ENCODE measurements at regions not wholly inside any gene's neighbourhood (a gene's known extent, or its start where the extent isn't known, plus 50 kb on each side); places are given as distances from the start of the nearest gene placed in this dataset.

DNA sequence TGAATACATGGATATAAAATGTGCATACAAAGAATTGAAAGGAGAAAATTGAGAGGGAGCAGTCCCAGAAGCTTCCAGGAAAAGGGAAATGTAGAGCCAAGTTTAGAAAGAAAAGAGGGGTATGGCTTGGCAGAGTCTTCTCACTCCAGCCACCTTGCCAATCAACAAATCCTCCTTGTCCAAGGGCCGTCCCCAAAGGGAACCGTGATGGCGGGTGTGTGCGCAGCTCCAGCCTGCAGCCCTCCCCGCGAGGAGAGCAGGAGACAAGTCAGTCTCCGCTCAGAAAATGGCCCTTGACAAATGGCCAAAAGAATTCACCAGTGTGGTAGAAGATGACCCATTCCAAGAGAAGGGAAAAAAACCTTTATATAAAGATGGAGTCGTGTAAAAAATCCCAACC, 448.3 kb upstream of the POU3F3 start:
- Histone ChIP-seq H2AFZ (ENCODE audit: low read length) (no peak overlapping the region), H3K27ac (ENCODE audit: insufficient read length, low read depth, low read length) (no peak overlapping the region), H3K56ac (ENCODE audit: insufficient read length, low read depth, low read length) (no peak overlapping the region), H2AK5ac (ENCODE audit: insufficient read length, low read length) (no peak overlapping the region), H3K4ac (ENCODE audit: low read depth, low read length) (no peak overlapping the region), H4K5ac (ENCODE audit: insufficient read length, low read depth, low read length) (no peak overlapping the region), H3K18ac (ENCODE audit: insufficient read length, low read depth, low read length) (no peak overlapping the region), H3K23ac (ENCODE audit: insufficient read length, low read depth, low read length) (no peak overlapping the region), H3K23me2 (ENCODE audit: insufficient read length, low read depth, low read length, poor library complexity, severe bottlenecking) (no peaks in the 10 kb centered on the region), H3K79me2 (ENCODE audit: insufficient read depth, low read length) (no peaks in the 10 kb centered on the region), H2BK15ac (ENCODE audit: low read depth, low read length) (no peak overlapping the region), H2BK12ac (ENCODE audit: insufficient read length, low read depth, low read length) (no peak overlapping the region), H3K4me1 (ENCODE audit: insufficient read depth, low read length) (peaks cover 2% of the 10 kb centered on the region; the same call in 1 of the 2 replicates), H3K4me2 (ENCODE audit: insufficient read depth, insufficient read length, low read length) (no peak overlapping the region), H4K20me1 (ENCODE audit: control insufficient read depth, insufficient read depth, insufficient read length) (no peaks in the 10 kb centered on the region), H2BK120ac (ENCODE audit: low read depth, low read length, poor library complexity, severe bottlenecking) (no peak overlapping the region), H2BK20ac (ENCODE audit: low read depth, low read length, poor library complexity, severe bottlenecking) (no peak overlapping the region), H3K9ac (ENCODE audit: extremely low read depth, insufficient read length, low read length) (no peak overlapping the region), H2BK5ac (ENCODE audit: insufficient read length, low read length) (no peak overlapping the region), H3K14ac (ENCODE audit: insufficient read depth, low read length) (no peak overlapping the region), H4K8ac (replicated peaks; ENCODE audit: insufficient read length, low read depth, low read length) (no peak overlapping the region), H3K9me3 (ENCODE audit: control insufficient read depth, low read depth, low read length) (no peaks in the 10 kb centered on the region), H3K79me1 (ENCODE audit: insufficient read depth, low read depth, low read length, poor library complexity, severe bottlenecking) (no peaks in the 10 kb centered on the region), H3K27me3 (ENCODE audit: insufficient read depth, low read length) (no peaks in the 10 kb centered on the region), H3T11ph (ENCODE audit: low read length) (no peak overlapping the region), H4K91ac (ENCODE audit: insufficient read length, low read depth, low read length) (no peak overlapping the region)
- H3K36me3 Mint-ChIP-seq (ENCODE audit: insufficient read depth in 1 of 3, low read depth in 3 of 3), result no peaks in the 10 kb centered on the region
- no peak for DNase-seq
- no peak for TF ChIP-seq CTCF (conservative IDR thresholded peaks at IDR 0.05)
- no peak overlapping the region for H3K4me3 Mint-ChIP-seq
- no peaks in the 10 kb centered on the region for H3K27me3 Mint-ChIP-seq (ENCODE audit: low read depth)
- no peaks in the 10 kb centered on the region; a peak in 1 of 5 replicates for H3K9me3 Mint-ChIP-seq
- WGBS (ENCODE audit: extremely low coverage, insufficient read length, low lambda C conversion rate), result no CpG with 5 or more reads among the region's 8 CpGs
- peaks cover 8 to 13% of the 10 kb centered on the region in 2 experiments; a peak in 2 of 4 replicates for H3K4me1 Mint-ChIP-seq
- no peak overlapping the region; a peak in 1 of 7 replicates for H3K27ac Mint-ChIP-seq

All from H9 (cell line).